Smooth muscle cell of the brain vasculature (primary cell): ENCODE measurements at regions not wholly inside any gene's neighbourhood (a gene's known extent, or its start where the extent isn't known, plus 50 kb on each side); places are given as distances from the start of the nearest gene placed in this dataset.
"Not testable (repeated sequence)": the region's sequence is repeated elsewhere in the genome, so short reads cannot be mapped to it uniquely, and the experiment has no call there.

ENCODE experiments used
- DNase-seq: peaks from one replicate; pipeline ENCODE4 v3.0.0-alpha.2; 2012; ENCODE audit warnings: low read depth, low spot score

DNA sequence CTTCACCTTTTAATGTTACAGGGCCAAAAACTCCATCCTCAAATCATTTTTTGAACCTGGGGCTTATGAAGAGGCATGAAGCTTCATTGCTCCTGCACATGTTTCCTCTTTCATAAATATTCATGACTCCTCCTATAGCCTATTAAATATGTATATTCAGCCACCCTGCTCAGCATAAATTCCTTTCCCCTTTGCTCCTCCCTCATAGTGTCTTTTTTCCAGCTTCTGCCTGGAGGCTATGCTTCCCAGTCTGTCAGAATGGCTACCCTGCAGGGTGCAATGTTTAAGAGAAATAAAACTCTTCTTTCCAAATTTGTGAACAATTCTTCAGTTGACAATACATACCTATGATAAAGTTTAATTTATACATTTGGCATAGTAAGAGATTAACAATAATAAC is 1082.9 kb upstream of the CDH18 start:
- DNase-seq, result no peak

DNA sequence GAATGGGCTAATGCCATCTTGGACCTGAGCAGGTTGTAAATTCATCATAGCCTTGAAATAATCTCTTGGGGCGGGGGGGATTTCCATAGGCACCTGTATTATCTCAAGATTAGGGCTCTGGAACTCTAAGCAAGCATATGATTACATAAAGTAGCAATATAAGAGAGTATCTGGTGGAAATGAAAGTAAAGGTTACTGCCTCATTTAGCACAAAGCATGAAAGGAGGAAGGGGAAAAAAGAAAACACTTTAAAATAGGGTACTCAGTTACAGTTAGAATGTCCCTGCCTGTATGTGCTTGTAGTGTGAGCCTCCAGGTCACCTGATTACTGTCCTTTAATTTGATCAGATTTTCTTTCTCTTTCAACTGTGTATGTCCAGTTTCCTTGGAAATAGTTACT is 1079.7 kb upstream of the CDH18 start:
- no peak for DNase-seq

GRCh38 chr5:21063146-21063545 is 1075.1 kb upstream of the CDH18 start:
- DNase-seq, result no peak

DNA sequence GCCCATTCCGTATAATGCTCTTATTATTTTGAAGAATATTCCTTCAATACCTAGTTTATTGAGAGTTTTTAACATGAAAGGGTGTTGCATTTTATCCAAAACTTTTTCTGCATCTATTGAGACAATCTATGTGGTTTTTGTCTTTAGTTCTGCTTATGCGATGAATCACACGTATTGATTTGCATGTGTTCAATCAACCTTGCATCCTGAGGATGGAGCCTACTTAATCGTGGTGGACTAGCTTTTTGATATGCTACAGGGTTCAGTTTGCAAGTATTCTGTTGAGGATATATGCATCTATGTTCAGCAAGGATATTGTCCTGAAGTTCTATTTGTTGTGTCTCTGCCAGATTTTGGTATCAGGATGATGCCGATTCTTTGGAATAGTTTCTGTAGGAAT is 1070.3 kb upstream of the CDH18 start:
- no peak for DNase-seq

DNA sequence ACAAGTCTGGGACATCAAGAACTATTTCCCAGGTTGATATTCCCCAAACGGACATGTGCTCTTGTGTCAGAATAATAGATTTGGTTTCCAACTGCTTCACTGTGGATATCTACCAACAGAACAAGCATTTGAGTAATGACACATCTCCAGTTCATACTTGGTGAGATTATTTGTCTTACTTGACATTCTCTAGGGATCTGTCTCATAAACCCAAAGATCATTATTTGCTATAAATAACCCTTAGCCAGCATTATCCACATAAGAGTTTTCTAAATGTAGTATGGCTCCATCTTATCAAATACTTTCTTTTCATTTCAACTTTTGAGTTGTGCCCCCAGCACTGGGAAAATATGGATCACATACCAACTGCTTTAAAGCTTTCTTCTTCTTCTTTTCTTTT is 1063.9 kb upstream of the CDH18 start:
- no peak for DNase-seq

DNA sequence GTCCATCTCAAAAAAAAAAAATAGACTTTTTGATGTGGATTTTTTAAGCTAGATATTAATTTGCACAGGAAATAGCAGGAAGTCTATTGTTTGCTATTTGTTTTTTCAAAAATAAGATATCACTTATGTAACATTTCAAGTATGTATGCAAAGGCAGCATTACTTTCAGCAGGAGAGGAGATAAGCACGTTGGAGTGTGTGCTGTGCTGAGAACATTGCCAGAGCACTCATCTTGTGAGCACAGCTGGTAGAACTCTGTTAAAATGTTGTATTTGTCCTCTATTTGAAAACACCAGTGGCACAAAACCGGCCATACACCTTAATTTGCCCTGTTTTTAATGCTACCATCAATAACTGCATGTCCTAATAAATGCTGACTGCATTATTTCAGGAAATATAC is 1061.9 kb upstream of the CDH18 start:
- no peak for DNase-seq

DNA sequence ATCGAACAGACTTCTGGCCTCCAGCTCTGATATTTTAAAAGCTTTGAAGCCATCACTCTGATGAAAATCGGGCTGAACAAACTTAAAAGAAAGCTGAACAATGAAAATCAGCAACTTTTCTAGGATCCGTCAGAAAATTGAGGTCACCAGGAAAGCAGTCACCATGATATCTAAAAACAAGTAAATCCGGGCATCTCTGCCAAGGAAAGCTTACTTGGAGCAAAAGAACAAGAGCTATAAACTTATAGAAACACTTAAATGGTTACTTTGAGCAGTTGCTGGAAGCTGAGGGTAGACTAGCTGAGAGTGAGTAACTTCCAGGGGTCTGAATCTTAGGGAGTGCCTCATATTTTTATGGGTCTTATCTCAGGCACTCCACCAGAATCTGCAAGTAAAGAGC is 1043.0 kb upstream of the CDH18 start:
- no peak for DNase-seq

DNA sequence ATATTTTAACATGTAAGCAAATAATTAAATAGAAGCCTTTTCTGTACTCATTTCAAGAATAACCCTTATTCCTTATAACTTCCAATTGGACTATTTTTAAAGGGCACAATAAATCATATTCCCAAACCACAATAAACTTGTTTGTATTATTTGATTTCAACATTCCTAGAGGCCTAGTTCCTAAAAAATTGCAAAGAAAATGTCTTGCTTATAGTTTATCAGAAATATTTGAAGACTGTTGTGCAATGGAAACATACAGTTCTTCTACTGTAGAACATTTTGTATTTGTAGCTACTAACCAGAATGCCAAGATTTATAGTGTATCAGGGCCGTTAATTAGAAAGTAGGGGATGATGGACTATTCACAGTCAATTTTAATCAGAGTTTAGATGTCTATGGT is 1037.0 kb upstream of the CDH18 start:
- no peak for DNase-seq

DNA sequence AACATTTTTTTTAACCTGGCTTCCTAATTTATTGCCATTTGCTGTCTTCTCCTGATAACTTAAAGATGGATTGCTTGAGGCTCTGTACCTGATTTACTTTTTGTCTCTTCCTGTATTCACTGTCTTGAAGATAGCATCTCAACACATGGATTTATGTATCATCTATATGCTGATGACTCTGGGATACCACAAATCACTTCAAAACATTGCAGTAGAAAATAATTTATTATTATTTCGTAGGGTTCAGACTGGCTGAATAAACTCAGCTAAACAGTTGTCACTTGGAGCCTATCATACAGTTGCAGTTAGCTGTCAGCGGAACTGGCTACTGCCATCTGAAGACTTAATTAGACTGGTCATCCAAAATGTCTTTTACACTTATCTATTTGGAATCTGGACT is 1025.2 kb upstream of the CDH18 start:
- no peak for DNase-seq

DNA sequence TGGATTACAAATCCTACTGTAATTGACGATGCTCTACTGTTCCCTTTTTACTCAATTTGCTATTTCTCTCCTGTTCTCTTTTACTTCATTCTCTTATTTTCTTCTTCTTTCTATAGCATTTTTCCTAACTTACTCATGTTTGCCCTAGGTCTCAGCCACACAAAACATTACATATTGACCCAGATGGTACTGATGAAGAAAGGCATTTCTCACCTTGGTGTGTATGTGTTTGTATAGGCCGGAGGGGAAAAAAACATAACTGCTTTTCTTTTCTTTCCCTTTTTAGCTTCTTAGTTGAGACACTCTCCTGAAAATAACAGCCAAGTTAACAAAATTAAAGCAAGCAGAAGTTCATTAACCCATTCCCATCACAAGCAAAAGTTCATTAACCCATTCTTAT is 1019.8 kb upstream of the CDH18 start:
- no peak for DNase-seq

- DNase-seq, result not testable (repeated sequence)
Measured at GRCh38 chr5:20988933-20989332, 1000.9 kb upstream of the CDH18 start.

- DNase-seq, result no peak
Measured at GRCh38 chr5:20985754-20986153, 997.8 kb upstream of the CDH18 start.

GRCh38 chr5:20974426-20974825 is 986.4 kb upstream of the CDH18 start:
- DNase-seq, result no peak

DNA sequence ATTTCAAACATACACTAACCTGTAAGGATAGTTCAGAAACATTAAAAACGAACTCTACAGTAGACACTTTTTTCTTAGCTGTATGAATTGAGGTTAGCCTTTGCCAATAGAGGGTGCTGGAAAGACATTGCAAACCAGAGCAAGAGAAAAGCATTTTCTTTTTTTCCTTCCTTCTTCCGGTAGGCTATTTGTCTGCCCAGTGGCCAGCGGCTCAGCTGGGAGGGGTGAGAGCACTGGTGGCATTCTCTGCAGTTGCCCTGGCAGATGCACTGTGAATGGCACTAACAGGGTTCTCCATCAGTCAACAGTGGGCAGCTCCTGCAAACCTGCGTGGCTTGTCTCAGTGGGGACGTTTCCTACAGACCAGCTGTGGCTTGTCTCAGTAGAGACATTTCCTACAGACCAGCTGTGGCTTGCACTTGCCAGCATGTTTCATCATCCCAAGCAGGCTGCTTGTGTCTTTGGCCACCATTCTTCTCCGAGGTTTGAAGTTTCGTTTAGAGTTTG is 984.5 kb upstream of the CDH18 start:
- DNase-seq, result no peak

DNA sequence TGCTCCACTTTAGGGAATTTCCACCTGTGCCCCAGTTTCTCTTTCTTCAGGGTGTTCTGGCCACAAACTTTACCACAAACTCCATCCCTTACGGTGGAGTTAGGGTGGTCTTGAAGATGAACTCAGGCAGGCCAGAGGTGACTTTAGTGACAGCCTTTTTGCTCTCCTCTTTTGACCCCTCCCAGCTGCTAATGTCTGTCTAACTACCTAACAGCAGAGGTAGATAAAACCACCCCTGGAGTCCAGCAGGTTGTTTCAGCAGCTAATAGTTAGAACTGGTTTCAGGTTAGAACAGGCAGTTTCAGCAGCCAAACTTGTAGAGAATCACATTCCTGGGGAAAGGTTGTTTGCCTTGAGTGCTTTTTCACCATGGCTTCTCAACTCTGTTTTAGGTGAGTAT is 971.3 kb upstream of the CDH18 start:
- no peak for DNase-seq

DNA sequence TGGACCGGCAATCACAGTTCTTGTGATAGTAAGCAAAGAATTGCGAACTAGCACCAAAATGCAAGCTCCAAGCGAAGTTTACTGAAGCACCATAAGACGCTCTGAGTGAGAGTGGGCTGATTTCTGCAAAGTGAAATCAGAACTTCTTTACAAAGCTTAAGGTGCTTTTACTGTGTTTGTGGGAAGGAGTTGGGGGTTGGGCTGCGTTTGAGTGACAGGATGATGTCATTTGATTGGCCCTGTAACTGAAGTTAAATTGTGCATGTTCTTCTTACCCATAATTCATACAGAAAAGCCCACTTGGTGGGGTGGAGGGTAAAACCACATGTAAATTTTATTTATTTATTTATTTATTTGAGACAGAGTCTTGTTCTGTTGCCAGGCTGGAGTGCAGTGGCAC is 970.6 kb upstream of the CDH18 start:
- DNase-seq, result no peak

DNA sequence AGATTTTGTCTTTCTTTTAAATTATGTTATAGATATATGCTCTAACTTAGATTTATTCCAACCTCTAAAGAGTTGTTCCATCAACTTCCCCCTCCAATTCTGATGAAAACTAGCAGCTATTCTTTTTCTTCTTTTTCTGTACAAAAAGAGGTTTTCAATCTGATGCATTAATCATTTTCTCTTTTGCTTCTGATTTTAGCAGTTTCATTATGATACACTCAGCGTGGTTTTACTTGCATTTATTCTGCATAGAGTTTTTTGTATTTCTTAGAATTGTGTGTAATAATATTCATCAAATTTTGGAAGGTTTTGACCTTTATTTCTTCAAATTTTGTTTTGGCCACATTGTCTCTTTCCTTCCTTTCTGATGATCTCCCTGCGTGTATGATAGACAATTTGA is 968.1 kb upstream of the CDH18 start:
- no peak for DNase-seq

- DNase-seq, result no peak
Measured at GRCh38 chr5:20949636-20950035, 961.6 kb upstream of the CDH18 start.

DNA sequence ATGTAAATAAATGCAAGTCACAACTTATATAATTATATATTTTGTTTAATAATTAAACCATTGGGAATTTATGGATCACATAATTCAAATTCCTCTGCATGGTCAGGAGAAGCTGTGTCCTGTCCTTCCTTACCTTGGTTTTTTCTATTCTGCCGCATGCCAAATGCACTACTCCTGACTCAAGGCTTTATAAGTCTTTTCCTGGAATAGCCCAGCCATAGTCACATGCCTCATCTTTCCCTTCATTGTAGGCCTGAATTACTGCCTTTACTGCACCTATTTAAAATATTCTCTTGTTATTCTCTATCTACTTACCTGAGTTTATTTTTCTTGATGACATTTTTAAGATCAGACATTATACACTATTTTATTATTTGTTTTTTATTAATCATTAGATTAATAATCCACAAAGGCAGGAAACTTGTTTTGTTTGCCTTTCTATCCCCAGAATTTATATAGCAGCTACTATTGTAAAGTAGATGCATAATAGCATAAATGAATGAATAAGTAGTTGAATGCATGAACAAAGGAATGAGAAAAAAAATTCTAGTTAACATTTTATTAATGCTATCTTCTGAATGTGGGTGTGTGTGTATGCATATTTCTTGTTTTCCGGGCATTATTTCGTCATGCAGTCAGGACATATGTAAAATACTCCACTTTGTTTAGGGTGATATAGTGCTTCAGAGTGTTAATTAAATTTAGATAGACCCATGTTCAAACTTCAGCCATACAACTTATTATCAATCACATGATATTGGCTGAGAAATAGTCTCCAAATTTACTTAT is 955.4 kb upstream of the CDH18 start:
- DNase-seq, result not testable (repeated sequence)

DNA sequence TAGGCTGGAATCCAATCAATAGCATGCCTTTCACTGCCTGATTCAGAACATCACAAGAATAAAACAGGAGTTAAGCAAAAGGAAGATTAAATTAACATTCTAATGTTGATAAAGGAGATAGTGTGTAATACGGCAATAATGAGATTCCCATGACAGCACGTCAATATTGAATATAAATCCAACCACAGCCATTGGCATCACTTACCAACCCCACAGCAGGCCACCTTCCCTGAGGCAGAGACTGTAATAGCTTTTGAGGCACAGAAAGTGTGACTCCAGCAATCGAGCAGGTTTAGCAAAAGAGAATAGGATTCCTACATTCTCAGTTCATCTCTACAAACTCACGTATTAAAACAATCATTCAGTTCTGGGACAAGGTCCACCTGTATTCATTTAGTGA is 954.6 kb upstream of the CDH18 start:
- DNase-seq, result not testable (repeated sequence)

- not testable (repeated sequence) for DNase-seq
Measured at GRCh38 chr5:20940786-20941185, 952.8 kb upstream of the CDH18 start.

- not testable (repeated sequence) for DNase-seq
Measured at GRCh38 chr5:20890936-20891335, 902.9 kb upstream of the CDH18 start.

GRCh38 chr5:20875726-20876125 is 887.7 kb upstream of the CDH18 start:
- not testable (repeated sequence) for DNase-seq

DNA sequence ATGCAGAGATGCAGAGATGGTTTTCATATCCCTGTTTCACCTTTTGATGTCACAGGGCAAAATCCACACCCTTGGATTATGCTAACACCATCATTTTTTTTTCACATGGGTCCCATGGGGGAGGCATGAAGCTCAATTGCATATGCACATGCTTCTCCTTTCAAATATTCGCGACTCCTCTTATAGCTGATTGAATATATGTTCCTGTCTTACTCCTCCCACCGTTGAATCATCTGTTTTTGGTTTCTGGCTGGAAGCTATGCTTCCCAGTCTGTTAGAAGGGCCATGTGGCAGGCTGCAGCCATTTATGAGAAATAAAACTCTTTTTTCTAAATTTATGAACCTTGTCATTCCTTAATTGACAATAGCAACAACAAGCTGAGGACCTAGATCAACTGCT is 877.9 kb upstream of the CDH18 start:
- not testable (repeated sequence) for DNase-seq
